Thyroid gland (tissue), 4 donors: ENCODE measurements at regions not wholly inside any gene's neighbourhood (a gene's known extent, or its start where the extent isn't known, plus 50 kb on each side); places are given as distances from the start of the nearest gene placed in this dataset.

ENCODE experiments used
- CTCF ChIP-seq, 6 experiments: fragments of 200-600 bp in 3 of 6; fragments of 450-650 bp in 3 of 6; sonication (generic) in 3 of 6; IDR thresholded peaks; one replicate each; pipeline ENCODE4 v1.5.1; 2016 to 2019; ENCODE audit warnings: antibody characterized with exemption in 6 of 6, mild to moderate bottlenecking in 2 of 6, inconsistent platforms in 1 of 6, moderate library complexity in 1 of 6
- POLR2A ChIP-seq, 2 donors: fragments of 450-650 bp; IDR thresholded peaks; one replicate each; pipeline ENCODE4 v1.6.1; 2017; ENCODE audit warnings: antibody characterized with exemption in 2 of 2, mild to moderate bottlenecking in 2 of 2, moderate library complexity in 1 of 2

DNA sequence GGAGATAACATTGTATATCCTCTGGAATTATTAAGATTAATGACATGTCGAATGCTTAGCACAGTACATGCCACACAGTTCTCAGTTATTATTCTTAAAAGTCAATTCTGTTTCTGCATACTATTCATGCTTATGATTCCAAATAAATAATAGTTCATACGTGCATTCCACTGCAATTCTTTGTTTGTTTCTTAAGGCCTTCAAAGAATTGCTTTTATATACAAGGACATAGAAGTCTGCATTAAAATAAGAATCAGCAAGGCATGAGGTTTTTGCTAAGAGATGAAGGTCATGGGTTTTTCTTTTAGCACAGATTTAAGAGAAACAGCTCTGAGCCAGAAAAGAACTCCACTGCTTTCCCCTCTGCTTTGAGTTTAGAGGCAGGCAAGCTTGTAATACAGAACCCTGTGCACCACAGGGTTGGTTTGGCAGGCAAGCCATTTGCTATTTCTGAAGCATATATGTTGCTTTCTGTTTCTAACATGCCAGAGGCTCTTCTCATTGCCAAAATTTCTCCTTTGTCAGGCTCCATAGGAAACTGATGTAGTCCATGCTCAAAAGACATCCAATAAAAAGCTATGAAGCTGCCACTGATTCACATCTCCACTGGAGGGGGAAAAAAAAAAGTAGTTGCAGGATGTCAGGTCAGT is 420.6 kb upstream of the TYRP1 start:
- TF ChIP-seq CTCF (IDR thresholded peaks at IDR 0.05) (no peak), POLR2A (IDR thresholded peaks at IDR 0.05) (no peak)
